K562 (cell line): ENCODE measurements at regions not wholly inside any gene's neighbourhood (a gene's known extent, or its start where the extent isn't known, plus 50 kb on each side); places are given as distances from the start of the nearest gene placed in this dataset.

ENCODE experiments used
- CEBPB ChIP-seq: fragments of 450-650 bp; IDR thresholded peaks from 2 replicates; pipeline ENCODE4 v1.6.1; 2016; ENCODE audit warnings: missing genetic modification characterization, missing compliant biosample characterization
- EP300 ChIP-seq: IDR thresholded peaks from 2 replicates; pipeline ENCODE4 v1.6.1; 2012; ENCODE audit warnings: low read length, improper control_type of control experiment
- GTF2A2 ChIP-seq: IDR thresholded peaks from 2 replicates; pipeline ENCODE4 v1.6.1; 2016; ENCODE audit warnings: mild to moderate bottlenecking, missing genetic modification characterization, missing compliant biosample characterization
- HDAC8 ChIP-seq: fragments of 450-650 bp; IDR thresholded peaks from 2 replicates; pipeline ENCODE4 v1.6.1; 2016; ENCODE audit warnings: mild to moderate bottlenecking, missing genetic modification characterization, moderate library complexity, missing compliant biosample characterization
- KAT2B ChIP-seq: IDR thresholded peaks from one replicate; pipeline ENCODE4 v1.6.1; 2012; ENCODE audit warnings: low read depth, mild to moderate bottlenecking, control low read depth, inconsistent platforms, low read length, moderate library complexity
- KDM1A ChIP-seq, 2 experiments: fragments of 450-650 bp; IDR thresholded peaks; 2 replicates each; pipeline ENCODE4 v1.6.1; 2016; ENCODE audit warnings: mild to moderate bottlenecking in 2 of 2
- NFE2L1 ChIP-seq: fragments of 450-650 bp; IDR thresholded peaks from 2 replicates; pipeline ENCODE4 v1.6.1; 2016; ENCODE audit warnings: missing genetic modification characterization, low read depth, mild to moderate bottlenecking, missing compliant biosample characterization, moderate library complexity, borderline replicate concordance
- NR2C1 ChIP-seq, 2 experiments: fragments of 450-650 bp; IDR thresholded peaks; 2 replicates each; pipeline ENCODE4 v1.6.1; 2017; ENCODE audit warnings: mild to moderate bottlenecking in 2 of 2, antibody characterized with exemption in 1 of 2, inconsistent platforms in 1 of 2, missing compliant biosample characterization in 1 of 2, missing genetic modification characterization in 1 of 2
- POLR2B ChIP-seq: fragments of 450-650 bp; IDR thresholded peaks from 2 replicates; pipeline ENCODE4 v1.6.1; 2018; ENCODE audit warnings: low read depth; ENCODE audit not compliant: partially characterized antibody
- POLR2G ChIP-seq: fragments of 200-400 bp; formaldehyde crosslinking; IDR thresholded peaks from 2 replicates; pipeline ENCODE4 v1.6.1; 2017; ENCODE audit warnings: low read depth, mild to moderate bottlenecking, antibody characterized with exemption, low read length, moderate library complexity
- RBM14 ChIP-seq: fragments of 200-400 bp; formaldehyde crosslinking; IDR thresholded peaks from 2 replicates; pipeline ENCODE4 v1.6.1; 2018; ENCODE audit warnings: low read depth, mild to moderate bottlenecking, low read length, moderate library complexity, borderline replicate concordance; ENCODE audit not compliant: insufficient read depth
- SIN3B ChIP-seq: fragments of 450-650 bp; IDR thresholded peaks from 2 replicates; pipeline ENCODE4 v1.6.1; 2017; ENCODE audit warnings: low read depth, mild to moderate bottlenecking, moderate library complexity
- TCF7 ChIP-seq: sonication (generic); IDR thresholded peaks from 2 replicates; pipeline ENCODE4 v1.6.1; 2016; ENCODE audit warnings: antibody characterized with exemption, borderline replicate concordance
- TRIM24 ChIP-seq, 2 experiments: fragments of 450-650 bp; IDR thresholded peaks; 2 replicates each; pipeline ENCODE4 v1.6.1; 2016
- U2AF2 ChIP-seq: fragments of 200-400 bp; formaldehyde crosslinking; optimal IDR thresholded peaks from 2 replicates; pipeline ENCODE3; 2017; ENCODE audit warnings: low read depth, mild to moderate bottlenecking, low read length
- ZNF41 ChIP-seq: fragments of 250-450 bp; sonication (Bioruptor Pico); conservative IDR thresholded peaks from 2 replicates; pipeline ENCODE4 v1.4.0; 2020; ENCODE audit warnings: mild to moderate bottlenecking
- ZNF445 ChIP-seq: fragments of 250-450 bp; sonication (Bioruptor Pico); IDR thresholded peaks from 2 replicates; pipeline ENCODE4 v1.4.0; 2020; ENCODE audit warnings: low read depth, mild to moderate bottlenecking, moderate library complexity
- ZNF57 ChIP-seq: fragments of 450-650 bp; formaldehyde crosslinking; IDR thresholded peaks from 2 replicates; pipeline ENCODE4 v1.4.0; 2020; ENCODE audit warnings: mild to moderate bottlenecking, moderate library complexity
- ZNF764 ChIP-seq: fragments of 250-450 bp; sonication (Bioruptor Pico); IDR thresholded peaks from 2 replicates; pipeline ENCODE4 v1.4.0; 2020; ENCODE audit warnings: low read depth, mild to moderate bottlenecking, moderate library complexity
- ZNF785 ChIP-seq: fragments of 250-450 bp; sonication (Bioruptor Pico); IDR thresholded peaks from 2 replicates; pipeline ENCODE4 v1.4.0; 2020; ENCODE audit warnings: mild to moderate bottlenecking
- ZNF79 ChIP-seq: fragments of 250-450 bp; sonication (Bioruptor Pico); IDR thresholded peaks from 2 replicates; pipeline ENCODE4 v1.4.0; 2020; ENCODE audit warnings: low read depth, mild to moderate bottlenecking, moderate library complexity
- TF ChIP-seq, protein P1 (sequence below), 2 experiments: fragments of 450-650 bp in 1 of 2; sonication (generic) in 1 of 2; formaldehyde crosslinking; conservative IDR thresholded peaks; 2 replicates each; pipeline versions ENCODE4 v1.4.0 to v1.8.1; 2020 to 2022; ENCODE audit warnings: mild to moderate bottlenecking in 1 of 2, missing genetic modification reagents in 1 of 2
- TF ChIP-seq, protein P2 (sequence below): sonication (generic); formaldehyde crosslinking; IDR thresholded peaks from 2 replicates; pipeline ENCODE4 v1.8.1; 2023; ENCODE audit warnings: mild to moderate bottlenecking, missing genetic modification reagents
- TF ChIP-seq, protein P3 (sequence below): fragments of 250-450 bp; sonication (Bioruptor Pico); IDR thresholded peaks from 2 replicates; pipeline ENCODE4 v1.8.0; 2021; ENCODE audit warnings: borderline replicate concordance, mild to moderate bottlenecking, moderate library complexity; ENCODE audit not compliant: poor library complexity, severe bottlenecking

DNA sequence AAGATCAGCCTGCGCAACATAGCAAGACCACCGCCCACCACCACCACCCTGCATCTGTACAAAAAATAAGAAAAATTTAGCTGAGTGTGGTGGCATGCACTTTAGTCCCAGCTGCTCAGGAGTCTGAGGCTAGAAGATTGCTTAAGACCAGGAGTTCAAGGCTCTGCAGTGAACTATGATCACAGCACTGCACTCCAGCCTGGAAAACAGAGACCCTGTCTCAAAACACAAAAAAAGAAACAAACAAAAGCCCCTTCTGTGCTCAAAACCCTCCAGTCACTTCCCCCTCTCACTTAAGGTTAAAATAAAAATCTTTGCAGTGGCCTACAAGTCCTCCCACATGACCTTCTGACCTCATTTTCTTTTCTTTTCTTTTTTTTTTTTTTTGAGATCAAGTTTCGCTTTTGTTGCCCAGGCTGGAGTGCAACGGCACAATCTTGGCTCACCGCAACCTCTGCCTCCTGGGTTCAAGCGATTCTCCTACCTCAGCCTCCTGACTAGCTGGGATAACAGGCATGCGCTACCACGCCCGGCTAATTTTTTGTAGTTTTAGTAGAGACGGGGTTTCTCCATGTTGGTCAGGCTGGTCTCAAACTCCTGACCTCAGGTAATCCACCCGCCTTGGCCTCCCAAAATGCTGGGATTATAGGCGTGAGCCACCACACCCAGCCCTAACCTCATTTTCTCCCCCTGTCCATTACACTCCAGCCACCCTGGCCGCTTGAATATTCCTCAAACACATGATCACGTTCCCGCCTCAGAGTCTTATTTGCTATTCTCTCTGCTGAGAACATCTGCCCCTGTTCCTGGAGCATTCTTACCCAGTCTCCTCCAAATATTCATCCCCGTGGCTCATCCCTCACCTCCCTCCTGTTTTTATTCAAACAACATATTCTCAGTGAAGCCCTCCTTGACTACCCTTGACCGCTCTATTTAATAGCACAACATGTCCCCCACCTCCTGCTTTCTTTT, 126.6 kb upstream of the MED13 start (continued):
- TF ChIP-seq, protein P1, sequence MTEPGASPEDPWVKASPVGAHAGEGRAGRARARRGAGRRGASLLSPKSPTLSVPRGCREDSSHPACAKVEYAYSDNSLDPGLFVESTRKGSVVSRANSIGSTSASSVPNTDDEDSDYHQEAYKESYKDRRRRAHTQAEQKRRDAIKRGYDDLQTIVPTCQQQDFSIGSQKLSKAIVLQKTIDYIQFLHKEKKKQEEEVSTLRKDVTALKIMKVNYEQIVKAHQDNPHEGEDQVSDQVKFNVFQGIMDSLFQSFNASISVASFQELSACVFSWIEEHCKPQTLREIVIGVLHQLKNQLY (CRISPR knock-in tag; conservative IDR thresholded peaks at IDR 0.05) = no peak
- TF ChIP-seq POLR2G (no peak), ZNF785 (CRISPR knock-in tag) (no peak), CEBPB (tag) (0 out of 2 replicates have a peak, but pooled peaks have one; percentile 21), SIN3B (no peak), KAT2B (no peak), ZNF41 (CRISPR knock-in tag) (no peak), KDM1A (IDR thresholded peaks at IDR 0.05) (peak; percentile 50 to 53; a peak in 3 of 4 replicates), ZNF445 (no peak), TRIM24 (IDR thresholded peaks at IDR 0.05) (peak in 1 of 2 experiments; percentile 12; a peak in 1 of 4 replicates), TCF7 (no peak), NFE2L1 (tag) (no peak), HDAC8 (tag) (no peak), ZNF57 (no peak), U2AF2 (no peak), NR2C1 (IDR thresholded peaks at IDR 0.05) (0 out of 2 replicates have a peak, but pooled peaks have one; percentile 30), NR2C1 (tag; IDR thresholded peaks at IDR 0.05) (no peak), ZNF79 (CRISPR knock-in tag) (no peak), POLR2B (no peak), EP300 (no peak), RBM14 (no peak), GTF2A2 (tag) (no peak), ZNF764 (no peak)
- TF ChIP-seq, protein P2, sequence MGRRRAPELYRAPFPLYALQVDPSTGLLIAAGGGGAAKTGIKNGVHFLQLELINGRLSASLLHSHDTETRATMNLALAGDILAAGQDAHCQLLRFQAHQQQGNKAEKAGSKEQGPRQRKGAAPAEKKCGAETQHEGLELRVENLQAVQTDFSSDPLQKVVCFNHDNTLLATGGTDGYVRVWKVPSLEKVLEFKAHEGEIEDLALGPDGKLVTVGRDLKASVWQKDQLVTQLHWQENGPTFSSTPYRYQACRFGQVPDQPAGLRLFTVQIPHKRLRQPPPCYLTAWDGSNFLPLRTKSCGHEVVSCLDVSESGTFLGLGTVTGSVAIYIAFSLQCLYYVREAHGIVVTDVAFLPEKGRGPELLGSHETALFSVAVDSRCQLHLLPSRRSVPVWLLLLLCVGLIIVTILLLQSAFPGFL = no peak
- TF ChIP-seq, protein P3, sequence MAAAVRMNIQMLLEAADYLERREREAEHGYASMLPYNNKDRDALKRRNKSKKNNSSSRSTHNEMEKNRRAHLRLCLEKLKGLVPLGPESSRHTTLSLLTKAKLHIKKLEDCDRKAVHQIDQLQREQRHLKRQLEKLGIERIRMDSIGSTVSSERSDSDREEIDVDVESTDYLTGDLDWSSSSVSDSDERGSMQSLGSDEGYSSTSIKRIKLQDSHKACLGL = no peak
